GM12872 (cell line): ENCODE measurements at regions not wholly inside any gene's neighbourhood (a gene's known extent, or its start where the extent isn't known, plus 50 kb on each side); places are given as distances from the start of the nearest gene placed in this dataset.

Experiments used
- CTCF ChIP-seq: IDR thresholded peaks from 3 replicates; pipeline ENCODE4 v1.5.1; 2011; ENCODE audit warnings: low read depth, mild to moderate bottlenecking, low read length, moderate library complexity; ENCODE audit not compliant: insufficient read depth

DNA sequence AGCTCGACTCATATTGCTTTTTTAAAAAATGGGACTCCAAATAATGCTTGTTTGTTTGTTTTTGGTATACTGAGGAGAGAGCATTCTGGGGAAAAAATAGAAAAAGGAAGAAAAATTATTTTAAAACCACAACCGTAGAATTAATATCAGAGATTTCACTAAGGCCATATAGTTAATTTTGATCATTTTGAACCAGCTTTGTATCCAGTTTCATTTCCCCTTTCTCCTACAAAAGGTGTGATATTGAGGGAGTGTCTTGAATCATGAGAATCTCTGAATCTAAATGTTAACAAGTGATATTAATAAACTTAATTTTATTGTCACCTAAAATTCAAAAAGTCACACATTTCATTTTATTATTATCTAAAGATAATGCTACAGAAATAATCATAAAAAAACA is 198.5 kb upstream of the GALNT5 start:
- no peak for TF ChIP-seq CTCF

- no peak for TF ChIP-seq CTCF
Observed at GRCh38 chr2:157061799-157062198, 195.7 kb upstream of the GALNT5 start.

GRCh38 chr2:157067562-157067961 is 189.9 kb upstream of the GALNT5 start:
- TF ChIP-seq CTCF: no peak

DNA sequence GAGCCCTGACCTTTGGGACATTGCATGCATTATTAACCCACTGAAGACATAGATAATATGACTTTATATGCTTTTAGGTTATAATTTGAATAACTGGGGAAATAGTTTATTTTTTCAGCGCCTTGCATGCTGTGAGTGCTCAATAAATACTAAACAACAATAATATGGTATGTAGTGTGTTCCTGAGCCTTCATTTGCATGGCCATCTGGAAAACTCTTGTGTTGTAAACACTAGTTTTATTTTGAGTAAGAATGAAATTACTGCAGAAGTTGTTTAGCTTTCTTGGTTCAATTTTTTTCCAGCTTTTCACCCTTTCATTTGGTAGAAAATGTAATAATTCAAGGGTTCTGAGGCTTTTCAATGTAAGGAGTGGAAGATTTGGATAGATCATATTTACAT is 189.3 kb upstream of the GALNT5 start:
- TF ChIP-seq CTCF: no peak

GRCh38 chr2:157075924-157076323 is 181.6 kb upstream of the GALNT5 start:
- no peak for TF ChIP-seq CTCF

DNA sequence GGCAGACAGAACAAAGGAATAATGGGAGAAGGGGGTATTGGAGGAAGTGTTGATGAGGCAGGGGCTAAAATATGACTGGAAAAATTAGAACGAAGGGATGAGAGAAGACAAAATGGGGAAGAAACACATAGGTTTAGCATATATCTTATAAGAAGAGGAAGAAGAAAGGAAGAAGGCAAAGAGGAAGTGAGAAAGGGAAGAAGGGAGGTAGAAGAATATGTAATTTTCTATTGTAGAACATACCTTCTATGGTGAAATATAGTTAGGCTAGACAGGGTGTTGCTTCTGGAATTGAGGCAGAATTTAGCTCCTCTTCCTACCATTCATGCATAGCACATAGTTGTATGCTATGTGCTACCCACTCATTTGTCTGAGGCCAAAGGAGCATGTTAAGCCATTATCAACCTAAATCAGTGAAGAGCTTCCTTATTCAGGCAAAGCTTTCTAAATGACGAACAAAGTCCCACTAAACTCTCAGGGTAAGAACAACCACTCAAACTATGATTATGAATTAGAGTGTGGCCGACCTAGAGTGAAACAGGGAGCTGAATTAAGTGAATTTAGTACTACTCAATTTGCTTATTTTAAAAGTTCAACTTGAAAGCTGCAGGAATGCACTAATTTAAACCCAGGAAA is 180.9 kb upstream of the GALNT5 start:
- TF ChIP-seq CTCF: no peak

- TF ChIP-seq CTCF: no peak
Observed at GRCh38 chr2:157077753-157078350, 179.7 kb upstream of the GALNT5 start.
